ENCODE measurements at regions not wholly inside any gene's neighbourhood (a gene's known extent, or its start where the extent isn't known, plus 50 kb on each side); places are given as distances from the start of the nearest gene placed in this dataset.
"Not testable (repeated sequence)": the region's sequence is repeated elsewhere in the genome, so short reads cannot be mapped to it uniquely, and the experiment has no call there.

- not testable (repeated sequence) for FAIRE-seq
Observed at GRCh38 chr1:121573881-121574504, 389.2 kb downstream of the SRGAP2C start.

- not testable (repeated sequence) for FAIRE-seq
Observed at GRCh38 chr1:121574505-121574899, 389.7 kb downstream of the SRGAP2C start.

- not testable (repeated sequence) for FAIRE-seq
Observed at GRCh38 chr1:121582898-121583297, 398.1 kb downstream of the SRGAP2C start.

- FAIRE-seq = no peak
Observed at GRCh38 chr1:121586369-121587229, 401.8 kb downstream of the SRGAP2C start.

- no peak for FAIRE-seq
Observed at GRCh38 chr1:121587230-121587569, 402.4 kb downstream of the SRGAP2C start.

GRCh38 chr1:121587777-121588176 lies 403.0 kb downstream of the SRGAP2C start:
- FAIRE-seq = no peak

GRCh38 chr1:121594096-121594495 lies 409.3 kb downstream of the SRGAP2C start:
- no peak for FAIRE-seq

GRCh38 chr1:121595089-121595488 lies 410.3 kb downstream of the SRGAP2C start:
- FAIRE-seq = peak; percentile 28

GRCh38 chr1:121604843-121605444 lies 420.2 kb downstream of the SRGAP2C start:
- FAIRE-seq = not testable (repeated sequence)

GRCh38 chr1:121607499-121607898 lies 422.7 kb downstream of the SRGAP2C start:
- FAIRE-seq = not testable (repeated sequence)
